ENCODE measurements at regions not wholly inside any gene's neighbourhood (a gene's known extent, or its start where the extent isn't known, plus 50 kb on each side); places are given as distances from the start of the nearest gene placed in this dataset.

DNA sequence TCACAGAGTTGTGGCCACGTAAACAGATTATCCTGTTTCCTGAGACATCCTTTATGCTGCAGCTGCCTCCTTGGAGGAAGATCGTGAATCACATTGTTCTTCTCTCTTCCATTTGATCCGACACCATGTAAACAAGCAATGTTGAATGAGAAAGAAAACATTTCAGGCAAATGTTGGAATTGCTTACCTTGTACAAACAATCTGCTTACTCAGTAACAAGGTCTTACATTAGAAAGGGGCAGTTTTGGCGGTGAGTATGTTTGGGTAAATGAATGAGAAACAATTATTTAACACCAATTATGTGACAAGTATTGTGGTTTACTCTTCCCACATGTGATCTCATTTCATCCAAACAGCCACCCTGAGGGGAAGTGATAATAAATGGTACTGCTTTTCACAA, 637.8 kb downstream of the RAB28 start:
- H3K9ac ChIP-seq (ENCODE audit: low read length) = no peak overlapping the region
- no peak overlapping the region for H3K4me3 Mint-ChIP-seq
- no peaks in the 10 kb centered on the region for H3K27me3 ChIP-seq (replicated peaks in 1 of 4; ENCODE audit: control extremely low read depth in 1 of 4, control insufficient read depth in 3 of 4, insufficient read depth in 4 of 4, low read length in 3 of 4)
- ChIA-PET CTCF (no interaction called here), POLR2A (no interaction called here)
- intact Hi-C loops (cut with micrococcal nuclease) = no loop called here
- no peaks in the 10 kb centered on the region for H3K79me2 ChIP-seq (ENCODE audit: control insufficient read depth, insufficient read depth, low read length)
- no peaks in the 10 kb centered on the region for H3K9me3 ChIP-seq (ENCODE audit: control extremely low read depth in 1 of 3, control insufficient read depth in 2 of 3, insufficient read depth in 1 of 3, low read length in 2 of 3)
- no peak for ATAC-seq (ENCODE audit: low read depth)
- TF ChIP-seq, protein P1, sequence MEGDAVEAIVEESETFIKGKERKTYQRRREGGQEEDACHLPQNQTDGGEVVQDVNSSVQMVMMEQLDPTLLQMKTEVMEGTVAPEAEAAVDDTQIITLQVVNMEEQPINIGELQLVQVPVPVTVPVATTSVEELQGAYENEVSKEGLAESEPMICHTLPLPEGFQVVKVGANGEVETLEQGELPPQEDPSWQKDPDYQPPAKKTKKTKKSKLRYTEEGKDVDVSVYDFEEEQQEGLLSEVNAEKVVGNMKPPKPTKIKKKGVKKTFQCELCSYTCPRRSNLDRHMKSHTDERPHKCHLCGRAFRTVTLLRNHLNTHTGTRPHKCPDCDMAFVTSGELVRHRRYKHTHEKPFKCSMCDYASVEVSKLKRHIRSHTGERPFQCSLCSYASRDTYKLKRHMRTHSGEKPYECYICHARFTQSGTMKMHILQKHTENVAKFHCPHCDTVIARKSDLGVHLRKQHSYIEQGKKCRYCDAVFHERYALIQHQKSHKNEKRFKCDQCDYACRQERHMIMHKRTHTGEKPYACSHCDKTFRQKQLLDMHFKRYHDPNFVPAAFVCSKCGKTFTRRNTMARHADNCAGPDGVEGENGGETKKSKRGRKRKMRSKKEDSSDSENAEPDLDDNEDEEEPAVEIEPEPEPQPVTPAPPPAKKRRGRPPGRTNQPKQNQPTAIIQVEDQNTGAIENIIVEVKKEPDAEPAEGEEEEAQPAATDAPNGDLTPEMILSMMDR (IDR thresholded peaks at IDR 0.05) = no peak
- no peak for TF ChIP-seq EZH2 (IDR thresholded peaks at IDR 0.05; ENCODE audit: borderline replicate concordance, insufficient read depth, low read depth, low read length, poor library complexity, severe bottlenecking)
- no peaks in the 10 kb centered on the region for H3K9me3 Mint-ChIP-seq (ENCODE audit: insufficient read depth)
- no peak overlapping the region for H2AFZ ChIP-seq (ENCODE audit: insufficient read depth, low read depth, low read length, poor library complexity, severe bottlenecking)
- 67% methylated on average over 1 of the region's 4 CpGs for WGBS (ENCODE audit: insufficient coverage)
- no peak overlapping the region for H3K4me3 ChIP-seq (ENCODE audit: control extremely low read depth in 1 of 5, extremely low read depth in 1 of 5, insufficient read depth in 1 of 5, low read depth in 2 of 5, low read length in 4 of 5)
- H3K27ac Mint-ChIP-seq = no peak overlapping the region
- no peaks in the 10 kb centered on the region for H3K36me3 ChIP-seq (replicated peaks in 1 of 2; ENCODE audit: control extremely low read depth in 1 of 2, control insufficient read depth in 1 of 2, extremely low read depth in 1 of 2, insufficient read depth in 2 of 2, low read length in 1 of 2)
- no peak for DNase-seq
- no peaks in the 10 kb centered on the region for H4K20me1 ChIP-seq (ENCODE audit: control insufficient read depth, insufficient read depth, low read length, poor library complexity, severe bottlenecking)
- H3K27ac ChIP-seq (ENCODE audit: low read length in 2 of 2) = no peak overlapping the region
- no peak overlapping the region for H3K4me2 ChIP-seq (replicated peaks; ENCODE audit: low read depth, low read length, poor library complexity, severe bottlenecking)
- H3K27me3 Mint-ChIP-seq = peaks cover 11% of the 10 kb centered on the region
- no peaks in the 10 kb centered on the region for H3K4me1 ChIP-seq (ENCODE audit: control insufficient read depth in 2 of 2, insufficient read depth in 2 of 2, low read length in 2 of 2)
- no peaks in the 10 kb centered on the region for H3K4me1 Mint-ChIP-seq

DNA sequence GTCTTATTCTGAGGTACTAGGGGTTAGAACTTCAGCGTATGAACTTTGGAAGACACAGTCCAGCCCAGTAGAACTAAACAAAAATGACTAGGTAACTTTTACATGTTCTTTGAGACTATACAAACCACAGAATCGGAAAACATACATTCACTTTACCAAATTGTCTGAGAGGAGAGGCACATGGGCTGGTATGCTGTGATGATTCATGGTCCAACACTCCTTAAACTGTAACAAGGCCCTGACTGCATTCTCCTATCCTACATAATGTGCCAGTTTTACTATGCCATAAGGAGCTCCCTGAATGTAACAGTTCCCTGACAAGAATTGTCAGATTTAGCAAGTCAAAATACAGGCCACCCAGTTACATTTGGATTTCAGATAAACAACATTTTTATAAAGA, 640.0 kb downstream of the RAB28 start:
- H3K36me3 ChIP-seq (replicated peaks in 1 of 2; ENCODE audit: control extremely low read depth in 1 of 2, control insufficient read depth in 1 of 2, extremely low read depth in 1 of 2, insufficient read depth in 2 of 2, low read length in 1 of 2) = no peaks in the 10 kb centered on the region
- ChIA-PET POLR2A (no interaction called here), CTCF (no interaction called here)
- Mint-ChIP-seq H3K4me1 (no peaks in the 10 kb centered on the region), H3K9me3 (ENCODE audit: insufficient read depth) (no peaks in the 10 kb centered on the region), H3K27ac (no peak overlapping the region), H3K27me3 (peaks cover 11% of the 10 kb centered on the region), H3K4me3 (no peak overlapping the region)
- no peaks in the 10 kb centered on the region for H4K20me1 ChIP-seq (ENCODE audit: control insufficient read depth, insufficient read depth, low read length, poor library complexity, severe bottlenecking)
- no peaks in the 10 kb centered on the region for H3K79me2 ChIP-seq (ENCODE audit: control insufficient read depth, insufficient read depth, low read length)
- no peak overlapping the region for H2AFZ ChIP-seq (ENCODE audit: insufficient read depth, low read depth, low read length, poor library complexity, severe bottlenecking)
- no peak overlapping the region for H3K4me2 ChIP-seq (replicated peaks; ENCODE audit: low read depth, low read length, poor library complexity, severe bottlenecking)
- no peaks in the 10 kb centered on the region for H3K4me1 ChIP-seq (ENCODE audit: control insufficient read depth in 2 of 2, insufficient read depth in 2 of 2, low read length in 2 of 2)
- H3K27ac ChIP-seq (ENCODE audit: low read length in 2 of 2) = no peak overlapping the region
- H3K9ac ChIP-seq (ENCODE audit: low read length) = no peak overlapping the region
- no peak for DNase-seq
- intact Hi-C loops (cut with micrococcal nuclease) = no loop called here
- no peak for ATAC-seq (ENCODE audit: low read depth)
- TF ChIP-seq EZH2 (IDR thresholded peaks at IDR 0.05; ENCODE audit: borderline replicate concordance, insufficient read depth, low read depth, low read length, poor library complexity, severe bottlenecking) = no peak
- TF ChIP-seq, protein P1 (IDR thresholded peaks at IDR 0.05) = no peak
- no CpG with 5 or more reads among the region's 2 CpGs for WGBS (ENCODE audit: insufficient coverage)
- H3K9me3 ChIP-seq (ENCODE audit: control extremely low read depth in 1 of 3, control insufficient read depth in 2 of 3, insufficient read depth in 1 of 3, low read length in 2 of 3) = no peaks in the 10 kb centered on the region
- no peaks in the 10 kb centered on the region for H3K27me3 ChIP-seq (replicated peaks in 1 of 4; ENCODE audit: control extremely low read depth in 1 of 4, control insufficient read depth in 3 of 4, insufficient read depth in 4 of 4, low read length in 3 of 4)
- H3K4me3 ChIP-seq (ENCODE audit: control extremely low read depth in 1 of 5, extremely low read depth in 1 of 5, insufficient read depth in 1 of 5, low read depth in 2 of 5, low read length in 4 of 5) = no peak overlapping the region

Data from B cell (primary cell).